ENCODE measurements at regions not wholly inside any gene's neighbourhood (a gene's known extent, or its start where the extent isn't known, plus 50 kb on each side); places are given as distances from the start of the nearest gene placed in this dataset.

DNA sequence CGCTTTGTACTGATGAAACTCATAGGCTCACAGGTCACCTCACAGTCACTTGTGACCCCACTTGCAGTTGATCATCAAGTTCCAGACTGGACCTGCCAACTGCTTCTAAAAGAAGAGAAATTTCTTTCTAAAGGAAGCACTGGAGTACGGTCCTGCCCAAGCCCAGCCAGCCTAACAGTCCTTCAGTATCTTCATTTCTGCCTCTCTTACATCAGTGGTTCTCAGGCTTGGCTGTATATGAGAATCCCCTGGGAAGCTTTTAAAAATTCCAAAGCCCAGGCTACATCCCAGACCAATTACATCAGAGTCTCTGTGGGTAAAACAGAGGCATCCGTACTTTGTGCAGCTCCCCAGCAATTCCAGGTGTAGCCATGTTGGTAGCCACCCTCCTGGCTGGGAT is 282.1 kb downstream of the NFIB start:
- H3K27ac ChIP-seq: peak overlapping the region; percentile 83
- TF ChIP-seq, protein P1, sequence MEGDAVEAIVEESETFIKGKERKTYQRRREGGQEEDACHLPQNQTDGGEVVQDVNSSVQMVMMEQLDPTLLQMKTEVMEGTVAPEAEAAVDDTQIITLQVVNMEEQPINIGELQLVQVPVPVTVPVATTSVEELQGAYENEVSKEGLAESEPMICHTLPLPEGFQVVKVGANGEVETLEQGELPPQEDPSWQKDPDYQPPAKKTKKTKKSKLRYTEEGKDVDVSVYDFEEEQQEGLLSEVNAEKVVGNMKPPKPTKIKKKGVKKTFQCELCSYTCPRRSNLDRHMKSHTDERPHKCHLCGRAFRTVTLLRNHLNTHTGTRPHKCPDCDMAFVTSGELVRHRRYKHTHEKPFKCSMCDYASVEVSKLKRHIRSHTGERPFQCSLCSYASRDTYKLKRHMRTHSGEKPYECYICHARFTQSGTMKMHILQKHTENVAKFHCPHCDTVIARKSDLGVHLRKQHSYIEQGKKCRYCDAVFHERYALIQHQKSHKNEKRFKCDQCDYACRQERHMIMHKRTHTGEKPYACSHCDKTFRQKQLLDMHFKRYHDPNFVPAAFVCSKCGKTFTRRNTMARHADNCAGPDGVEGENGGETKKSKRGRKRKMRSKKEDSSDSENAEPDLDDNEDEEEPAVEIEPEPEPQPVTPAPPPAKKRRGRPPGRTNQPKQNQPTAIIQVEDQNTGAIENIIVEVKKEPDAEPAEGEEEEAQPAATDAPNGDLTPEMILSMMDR (IDR thresholded peaks at IDR 0.05): no peak
- no peak for DNase-seq (ENCODE audit: low spot score)
- H3K4me3 ChIP-seq: peak overlapping the region; percentile 51

DNA sequence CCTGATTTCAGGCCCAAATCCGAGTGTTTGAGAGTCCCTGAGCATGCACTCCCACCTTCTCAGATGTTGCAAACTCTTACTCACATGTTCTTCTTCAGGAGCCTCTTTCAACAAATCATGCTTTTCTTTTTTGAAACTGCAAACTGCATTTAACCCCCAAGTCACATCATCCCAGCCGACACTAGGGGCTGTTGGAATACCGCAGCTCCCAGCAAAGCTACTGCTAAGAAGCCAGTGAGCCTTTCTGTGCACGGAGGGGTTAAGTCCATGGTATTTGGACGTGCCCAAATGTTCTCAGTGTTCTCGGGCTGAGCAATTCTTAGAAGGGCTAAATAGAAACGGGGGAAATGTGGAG is 282.9 kb downstream of the NFIB start:
- H3K27ac ChIP-seq: peak overlapping the region; percentile 83
- TF ChIP-seq, protein P1 (IDR thresholded peaks at IDR 0.05): no peak
- peak overlapping the region; percentile 51 for H3K4me3 ChIP-seq
- peak; percentile 77 for DNase-seq (ENCODE audit: low spot score)

DNA sequence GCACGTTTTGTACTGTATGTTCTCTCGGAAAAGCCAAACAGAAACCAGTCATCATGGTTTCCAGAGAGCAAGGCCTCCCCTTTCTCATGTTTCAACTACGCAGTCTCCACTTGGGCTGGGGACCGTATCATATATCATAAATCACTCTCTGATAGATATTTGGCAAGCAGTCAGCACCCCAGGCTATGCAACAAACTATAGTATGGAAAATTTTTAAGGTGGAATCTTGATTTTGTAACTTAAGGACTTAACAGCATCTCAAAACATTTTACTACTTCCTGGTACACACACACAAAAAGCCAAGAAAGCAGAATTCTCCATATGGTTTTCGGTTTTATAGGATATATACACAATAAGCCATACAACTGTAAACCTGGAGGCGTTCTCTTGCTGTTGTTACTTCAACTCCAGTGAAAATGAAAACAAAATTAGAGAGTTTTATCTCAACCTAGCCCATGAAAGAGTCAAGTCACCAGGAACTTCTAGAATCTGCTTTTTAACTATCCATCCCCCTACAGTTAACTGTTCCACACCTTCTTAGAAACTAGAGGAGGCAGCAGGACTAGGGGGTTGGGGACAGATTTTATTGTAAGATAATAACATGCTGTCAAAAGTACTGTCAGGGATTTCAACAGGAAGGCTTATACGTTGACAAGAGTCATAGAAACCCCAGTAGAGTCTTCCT is 283.4 kb downstream of the NFIB start:
- TF ChIP-seq, protein P1 (IDR thresholded peaks at IDR 0.05): no peak
- peak overlapping the region; percentile 51 for H3K4me3 ChIP-seq
- peak overlapping the region; percentile 83 for H3K27ac ChIP-seq
- no peak for DNase-seq (ENCODE audit: low spot score)

DNA sequence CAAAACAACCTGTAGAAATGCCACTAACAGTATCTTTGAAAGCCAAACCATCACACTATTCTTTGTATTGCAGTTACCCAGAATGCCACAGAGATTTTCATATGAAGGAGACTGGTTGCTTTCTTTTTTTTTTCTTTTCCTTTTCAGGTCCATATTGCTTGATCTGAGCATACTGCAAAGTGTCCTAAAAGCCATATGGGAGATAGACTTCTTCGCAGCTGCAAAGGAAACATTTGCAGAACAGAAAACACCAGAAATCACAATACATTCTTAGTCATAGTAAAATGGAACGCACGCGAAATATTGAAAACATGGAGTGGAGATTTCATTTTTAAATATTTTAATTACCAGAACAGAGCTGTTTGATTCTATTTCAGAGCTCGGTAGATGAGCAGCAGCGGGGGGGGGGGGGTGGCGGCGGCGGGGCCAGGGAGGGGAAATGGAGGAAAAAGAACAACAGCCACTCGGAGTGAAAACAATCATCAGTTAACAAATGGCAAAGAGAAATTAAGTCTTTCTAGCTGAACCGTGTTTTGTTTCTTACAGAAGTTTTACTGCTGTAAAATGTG is 284.1 kb downstream of the NFIB start:
- H3K4me3 ChIP-seq: peak overlapping the region; percentile 51
- no peak for DNase-seq (ENCODE audit: low spot score)
- H3K27ac ChIP-seq: peak overlapping the region; percentile 83
- TF ChIP-seq, protein P1 (IDR thresholded peaks at IDR 0.05): no peak

DNA sequence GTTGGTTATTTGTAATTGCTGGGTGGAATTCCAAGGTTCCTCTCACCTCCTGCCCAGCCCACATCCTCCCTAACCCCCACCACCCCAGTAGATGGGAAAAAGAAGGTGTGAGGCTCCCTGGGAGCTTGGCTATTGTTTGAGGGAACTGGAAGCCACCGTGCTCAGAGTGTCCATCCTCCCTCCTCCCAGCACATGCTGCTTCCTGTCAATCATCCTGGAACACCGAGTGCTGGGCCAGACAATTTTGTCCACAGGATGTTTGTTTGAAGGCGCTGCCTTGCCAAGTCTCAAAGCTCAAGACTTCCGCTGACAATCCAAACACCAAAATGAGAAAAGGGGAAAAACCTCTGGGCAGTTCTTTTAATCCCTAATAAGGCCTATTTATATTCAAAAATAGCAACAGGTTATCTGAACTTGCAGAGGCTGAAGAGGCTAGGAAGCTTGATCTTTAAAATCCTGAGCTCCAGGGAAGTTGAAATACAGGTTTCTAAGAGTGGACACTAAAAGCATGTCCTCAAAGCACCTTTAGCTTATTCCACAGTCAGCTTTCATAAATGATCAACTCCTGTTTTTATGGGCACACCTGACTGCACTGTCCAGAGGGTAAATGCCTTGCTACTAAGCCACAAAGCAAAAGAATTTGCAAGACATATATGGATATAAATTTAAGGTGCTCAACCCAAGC is 286.7 kb downstream of the NFIB start:
- TF ChIP-seq, protein P1 (IDR thresholded peaks at IDR 0.05): no peak
- DNase-seq (ENCODE audit: low spot score): no peak
- H3K4me3 ChIP-seq: no peak overlapping the region
- peak overlapping the region; percentile 67 to 69 for H3K27ac ChIP-seq

DNA sequence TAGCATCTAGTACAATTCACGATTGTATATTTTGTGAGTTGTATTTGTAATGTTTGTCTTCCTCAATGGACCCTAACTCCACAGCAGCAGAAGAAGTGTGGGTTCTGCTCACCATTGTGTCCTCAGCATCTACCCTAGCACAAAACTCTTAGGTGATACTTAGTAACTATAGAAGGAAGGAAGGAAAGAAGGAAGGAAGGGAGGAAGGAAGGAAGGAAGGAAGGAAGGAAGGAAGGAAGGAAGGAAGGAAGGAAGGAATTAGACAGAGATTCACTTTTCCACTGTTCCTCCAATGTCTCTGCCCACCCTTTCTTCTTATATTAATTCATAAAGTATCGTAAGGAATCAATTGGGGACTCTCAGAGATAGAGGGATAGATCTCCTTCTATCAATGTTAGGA is 288.2 kb downstream of the NFIB start:
- no peak overlapping the region for H3K4me3 ChIP-seq
- DNase-seq (ENCODE audit: low spot score): no peak
- TF ChIP-seq, protein P1 (IDR thresholded peaks at IDR 0.05): no peak
- H3K27ac ChIP-seq: no peak overlapping the region

DNA sequence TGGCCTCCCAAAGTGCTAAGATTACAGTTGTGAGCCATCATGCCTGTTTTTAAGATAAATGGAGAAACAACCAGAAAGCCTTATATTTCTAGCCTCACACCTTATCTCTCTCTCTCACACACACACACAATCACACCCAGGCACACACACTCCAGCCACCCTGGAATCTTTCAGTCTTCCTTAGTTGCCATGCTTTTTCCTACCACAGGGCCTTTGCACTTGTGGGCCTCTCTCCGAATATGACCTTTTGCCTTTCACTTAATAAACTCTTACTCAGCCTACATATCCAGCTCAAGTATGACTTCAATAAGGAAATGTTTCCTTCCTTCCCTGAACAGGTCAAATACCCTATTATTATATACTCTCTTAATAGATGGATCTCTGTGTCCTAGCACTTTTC is 290.7 kb downstream of the NFIB start:
- no peak for DNase-seq (ENCODE audit: low spot score)

More for the DNA sequence above, 290.7 kb downstream of the NFIB start:
- no peak overlapping the region for H3K27ac ChIP-seq
- TF ChIP-seq, protein P1 (IDR thresholded peaks at IDR 0.05): no peak
- H3K4me3 ChIP-seq: no peak overlapping the region
